ENCODE measurements at regions not wholly inside any gene's neighbourhood (a gene's known extent, or its start where the extent isn't known, plus 50 kb on each side); places are given as distances from the start of the nearest gene placed in this dataset.

- no peaks in the 10 kb centered on the region for H3K27me3 Mint-ChIP-seq
- H3K9me3 Mint-ChIP-seq, result peaks cover 0 to 2% of the 10 kb centered on the region in 2 donors
- H3K36me3 Mint-ChIP-seq, result no peaks in the 10 kb centered on the region
- no peak overlapping the region for H3K4me3 Mint-ChIP-seq
- no peaks in the 10 kb centered on the region for H3K4me1 Mint-ChIP-seq
- DNase-seq, result no peak
- H3K27ac Mint-ChIP-seq, result no peak overlapping the region
- no peak for ATAC-seq (replicated peaks)
These were observed 1476.7 kb upstream of the CDH8 start for GRCh38 chr16:63512910-63513309.

GRCh38 chr16:63497408-63497807, 1461.2 kb upstream of the CDH8 start:
- Mint-ChIP-seq H3K9me3 (no peaks in the 10 kb centered on the region), H3K27me3 (no peaks in the 10 kb centered on the region), H3K36me3 (no peaks in the 10 kb centered on the region), H3K4me3 (no peak overlapping the region), H3K4me1 (no peaks in the 10 kb centered on the region), H3K27ac (no peak overlapping the region)
- no peak for DNase-seq
- no peak for ATAC-seq (replicated peaks)

- H3K9me3 Mint-ChIP-seq, result no peaks in the 10 kb centered on the region
- no peak overlapping the region for H3K4me3 Mint-ChIP-seq
- no peaks in the 10 kb centered on the region for H3K27me3 Mint-ChIP-seq
- no peaks in the 10 kb centered on the region for H3K4me1 Mint-ChIP-seq
- H3K27ac Mint-ChIP-seq, result no peak overlapping the region
- no peak for DNase-seq
- H3K36me3 Mint-ChIP-seq, result no peaks in the 10 kb centered on the region
- ATAC-seq (replicated peaks), result no peak
These were observed 1460.0 kb upstream of the CDH8 start for GRCh38 chr16:63496282-63496681.

- DNase-seq (no peak), ATAC-seq (replicated peaks) (no peak)
- Mint-ChIP-seq H3K27ac (no peak overlapping the region), H3K27me3 (no peaks in the 10 kb centered on the region), H3K4me1 (no peaks in the 10 kb centered on the region), H3K9me3 (peaks cover 0 to 3% of the 10 kb centered on the region in 2 donors), H3K4me3 (no peak overlapping the region), H3K36me3 (no peaks in the 10 kb centered on the region)
These were observed 1452.7 kb upstream of the CDH8 start for GRCh38 chr16:63488955-63489354.

GRCh38 chr16:63481060-63481459, 1444.8 kb upstream of the CDH8 start:
- no peak for ATAC-seq (replicated peaks)
- DNase-seq, result no peak
- Mint-ChIP-seq H3K4me1 (no peaks in the 10 kb centered on the region), H3K36me3 (no peaks in the 10 kb centered on the region), H3K27me3 (no peaks in the 10 kb centered on the region), H3K27ac (no peak overlapping the region), H3K9me3 (no peaks in the 10 kb centered on the region), H3K4me3 (no peak overlapping the region)

GRCh38 chr16:63473725-63474124, 1437.5 kb upstream of the CDH8 start:
- H3K4me1 Mint-ChIP-seq, result no peaks in the 10 kb centered on the region
- ATAC-seq (replicated peaks) (no peak), DNase-seq (no peak)
- H3K27me3 Mint-ChIP-seq, result no peaks in the 10 kb centered on the region
- H3K9me3 Mint-ChIP-seq, result peaks cover 0 to 2% of the 10 kb centered on the region in 2 donors
- no peaks in the 10 kb centered on the region for H3K36me3 Mint-ChIP-seq
- no peak overlapping the region for H3K4me3 Mint-ChIP-seq
- H3K27ac Mint-ChIP-seq, result no peak overlapping the region

GRCh38 chr16:63467513-63467912, 1431.3 kb upstream of the CDH8 start:
- H3K9me3 Mint-ChIP-seq, result peaks cover 5 to 7% of the 10 kb centered on the region in 2 donors

GRCh38 chr16:63462316-63462715, 1426.1 kb upstream of the CDH8 start:
- no peaks in the 10 kb centered on the region for H3K4me1 Mint-ChIP-seq
- DNase-seq, result no peak
- no peak overlapping the region for H3K4me3 Mint-ChIP-seq
- no peak overlapping the region for H3K27ac Mint-ChIP-seq
- peaks cover 5 to 7% of the 10 kb centered on the region in 2 donors for H3K9me3 Mint-ChIP-seq
- no peaks in the 10 kb centered on the region for H3K27me3 Mint-ChIP-seq
- no peaks in the 10 kb centered on the region for H3K36me3 Mint-ChIP-seq
- ATAC-seq (replicated peaks), result no peak

More at GRCh38 chr16:63467513-63467912, 1431.3 kb upstream of the CDH8 start:
- no peak overlapping the region for H3K27ac Mint-ChIP-seq
- DNase-seq (no peak), ATAC-seq (replicated peaks) (no peak)
- no peak overlapping the region for H3K4me3 Mint-ChIP-seq
- H3K36me3 Mint-ChIP-seq, result no peaks in the 10 kb centered on the region
- no peaks in the 10 kb centered on the region for H3K4me1 Mint-ChIP-seq
- no peaks in the 10 kb centered on the region for H3K27me3 Mint-ChIP-seq

- DNase-seq, result no peak
- no peaks in the 10 kb centered on the region for H3K4me1 Mint-ChIP-seq
- no peaks in the 10 kb centered on the region for H3K36me3 Mint-ChIP-seq
- no peak overlapping the region for H3K27ac Mint-ChIP-seq
- peaks cover 5 to 7% of the 10 kb centered on the region in 2 donors for H3K9me3 Mint-ChIP-seq
- H3K4me3 Mint-ChIP-seq, result no peak overlapping the region
- no peak for ATAC-seq (replicated peaks)
- H3K27me3 Mint-ChIP-seq, result no peaks in the 10 kb centered on the region
These were observed 1425.1 kb upstream of the CDH8 start for GRCh38 chr16:63461248-63461841.

GRCh38 chr16:63458846-63459245, 1422.6 kb upstream of the CDH8 start:
- Mint-ChIP-seq H3K9me3 (peaks cover 0 to 1% of the 10 kb centered on the region in 2 donors), H3K36me3 (no peaks in the 10 kb centered on the region), H3K4me1 (no peaks in the 10 kb centered on the region), H3K27ac (no peak overlapping the region), H3K27me3 (no peaks in the 10 kb centered on the region), H3K4me3 (no peak overlapping the region)
- ATAC-seq (replicated peaks) (no peak), DNase-seq (no peak)

- H3K4me3 Mint-ChIP-seq, result no peak overlapping the region
- H3K27me3 Mint-ChIP-seq, result no peaks in the 10 kb centered on the region
- H3K4me1 Mint-ChIP-seq, result no peaks in the 10 kb centered on the region
- ATAC-seq (replicated peaks) (no peak), DNase-seq (no peak)
- no peak overlapping the region for H3K27ac Mint-ChIP-seq
- peaks cover 0 to 1% of the 10 kb centered on the region in 2 donors for H3K9me3 Mint-ChIP-seq
- no peaks in the 10 kb centered on the region for H3K36me3 Mint-ChIP-seq
These were observed 1421.6 kb upstream of the CDH8 start for GRCh38 chr16:63457869-63458268.

GRCh38 chr16:63453261-63453660, 1417.0 kb upstream of the CDH8 start:
- Mint-ChIP-seq H3K27me3 (no peaks in the 10 kb centered on the region), H3K27ac (no peak overlapping the region), H3K4me3 (no peak overlapping the region), H3K9me3 (no peaks in the 10 kb centered on the region), H3K4me1 (no peaks in the 10 kb centered on the region), H3K36me3 (no peaks in the 10 kb centered on the region)
- DNase-seq (no peak), ATAC-seq (replicated peaks) (no peak)

- no peak overlapping the region for H3K4me3 Mint-ChIP-seq
- peaks cover 0 to 2% of the 10 kb centered on the region in 2 donors for H3K9me3 Mint-ChIP-seq
- ATAC-seq (replicated peaks), result no peak
- no peak overlapping the region for H3K27ac Mint-ChIP-seq
- no peak for DNase-seq
- H3K36me3 Mint-ChIP-seq, result no peaks in the 10 kb centered on the region
- H3K4me1 Mint-ChIP-seq, result no peaks in the 10 kb centered on the region
- no peaks in the 10 kb centered on the region for H3K27me3 Mint-ChIP-seq
These were observed 1410.9 kb upstream of the CDH8 start for GRCh38 chr16:63447121-63447520.

GRCh38 chr16:63442246-63442645, 1406.0 kb upstream of the CDH8 start:
- Mint-ChIP-seq H3K27ac (no peak overlapping the region), H3K9me3 (peaks cover 2 to 5% of the 10 kb centered on the region in 2 donors), H3K4me1 (no peaks in the 10 kb centered on the region), H3K4me3 (no peak overlapping the region), H3K27me3 (no peaks in the 10 kb centered on the region), H3K36me3 (no peaks in the 10 kb centered on the region)
- ATAC-seq (replicated peaks), result no peak
- DNase-seq, result no peak

GRCh38 chr16:63426275-63426870, 1390.1 kb upstream of the CDH8 start:
- H3K9me3 Mint-ChIP-seq, result peaks cover 1 to 8% of the 10 kb centered on the region in 2 donors
- H3K27ac Mint-ChIP-seq, result no peak overlapping the region
- DNase-seq (no peak), ATAC-seq (replicated peaks) (no peak)
- H3K27me3 Mint-ChIP-seq, result no peaks in the 10 kb centered on the region
- no peak overlapping the region for H3K4me3 Mint-ChIP-seq
- no peaks in the 10 kb centered on the region for H3K36me3 Mint-ChIP-seq
- no peaks in the 10 kb centered on the region for H3K4me1 Mint-ChIP-seq
